Ascending aorta (tissue), 2 donors: ENCODE measurements at regions not wholly inside any gene's neighbourhood (a gene's known extent, or its start where the extent isn't known, plus 50 kb on each side); places are given as distances from the start of the nearest gene placed in this dataset.

Experiments used
- DNase-seq, 2 donors: peaks; one replicate each; pipeline ENCODE4 v3.0.0-alpha.2; 2019; ENCODE audit warnings: low spot score in 2 of 2
- H3K27ac ChIP-seq, 2 donors: fragments of 200-600 bp; sonication (generic); one replicate each; pipeline ENCODE4 v1.5.1; 2016 to 2017; ENCODE audit warnings: mild to moderate bottlenecking in 1 of 2
- H3K27me3 ChIP-seq: fragments of 200-600 bp; sonication (generic); one replicate; pipeline ENCODE4 v1.5.1; 2017
- H3K36me3 ChIP-seq, 2 donors: fragments of 200-600 bp; sonication (generic); one replicate each; pipeline ENCODE4 v1.5.1; 2016
- H3K4me1 ChIP-seq, 2 donors: fragments of 200-600 bp; sonication (generic); one replicate each; pipeline ENCODE4 v1.5.1; 2016 to 2017; ENCODE audit warnings: mild to moderate bottlenecking in 1 of 2
- H3K4me3 ChIP-seq, 2 donors: fragments of 200-600 bp; sonication (generic); one replicate each; pipeline ENCODE4 v1.5.1; 2016 to 2017; ENCODE audit warnings: mild to moderate bottlenecking in 1 of 2
- H3K9me3 ChIP-seq, 2 donors: fragments of 200-600 bp; sonication (generic); one replicate each; pipeline ENCODE4 v1.5.1; 2016
- intact Hi-C: fragments of 100-400 bp; cut with DNase I; formaldehyde crosslinking; loops from one replicate; pipeline ENCODE4 v1.15.1; 2023
- TF ChIP-seq, protein P1 (sequence below), 3 experiments: fragments of 200-600 bp in 2 of 3; fragments of 450-650 bp in 1 of 3; sonication (generic) in 2 of 3; IDR thresholded peaks; one replicate each; pipeline ENCODE4 v1.5.1; 2016 to 2019; ENCODE audit warnings: antibody characterized with exemption in 3 of 3, mild to moderate bottlenecking in 1 of 3, moderate library complexity in 1 of 3

DNA sequence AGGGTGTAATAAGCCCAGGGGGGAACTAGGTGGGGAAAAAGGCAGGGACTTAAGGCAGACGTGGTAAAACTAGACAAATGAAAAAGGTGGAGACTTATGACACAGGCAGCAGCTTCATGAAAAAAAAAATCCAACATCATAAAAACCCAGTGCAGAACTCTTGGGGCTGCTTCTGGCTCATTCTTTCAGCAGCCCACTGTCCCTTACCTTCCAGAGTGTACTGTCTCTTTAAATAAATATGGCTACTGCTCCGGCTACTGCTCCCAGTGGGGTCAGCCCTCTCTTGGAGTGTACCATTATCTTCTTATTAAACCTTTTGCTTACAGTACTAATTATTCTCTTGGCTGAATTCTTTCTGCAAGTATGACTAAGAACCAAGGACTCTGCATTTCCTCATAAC is 699.5 kb downstream of the DSC3 start:
- TF ChIP-seq, protein P1, sequence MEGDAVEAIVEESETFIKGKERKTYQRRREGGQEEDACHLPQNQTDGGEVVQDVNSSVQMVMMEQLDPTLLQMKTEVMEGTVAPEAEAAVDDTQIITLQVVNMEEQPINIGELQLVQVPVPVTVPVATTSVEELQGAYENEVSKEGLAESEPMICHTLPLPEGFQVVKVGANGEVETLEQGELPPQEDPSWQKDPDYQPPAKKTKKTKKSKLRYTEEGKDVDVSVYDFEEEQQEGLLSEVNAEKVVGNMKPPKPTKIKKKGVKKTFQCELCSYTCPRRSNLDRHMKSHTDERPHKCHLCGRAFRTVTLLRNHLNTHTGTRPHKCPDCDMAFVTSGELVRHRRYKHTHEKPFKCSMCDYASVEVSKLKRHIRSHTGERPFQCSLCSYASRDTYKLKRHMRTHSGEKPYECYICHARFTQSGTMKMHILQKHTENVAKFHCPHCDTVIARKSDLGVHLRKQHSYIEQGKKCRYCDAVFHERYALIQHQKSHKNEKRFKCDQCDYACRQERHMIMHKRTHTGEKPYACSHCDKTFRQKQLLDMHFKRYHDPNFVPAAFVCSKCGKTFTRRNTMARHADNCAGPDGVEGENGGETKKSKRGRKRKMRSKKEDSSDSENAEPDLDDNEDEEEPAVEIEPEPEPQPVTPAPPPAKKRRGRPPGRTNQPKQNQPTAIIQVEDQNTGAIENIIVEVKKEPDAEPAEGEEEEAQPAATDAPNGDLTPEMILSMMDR (IDR thresholded peaks at IDR 0.05): no peak
- no peak for DNase-seq
- no peaks in the 10 kb centered on the region for H3K4me1 ChIP-seq
- no peak overlapping the region for H3K27ac ChIP-seq
- no peaks in the 10 kb centered on the region for H3K9me3 ChIP-seq
- H3K36me3 ChIP-seq: no peaks in the 10 kb centered on the region
- intact Hi-C loops: no loop called here
- no peaks in the 10 kb centered on the region for H3K27me3 ChIP-seq
- no peak overlapping the region for H3K4me3 ChIP-seq

GRCh38 chr18:30342675-30343074 is 699.9 kb downstream of the DSC3 start:
- Histone ChIP-seq H3K4me1 (no peaks in the 10 kb centered on the region), H3K36me3 (no peaks in the 10 kb centered on the region), H3K4me3 (no peak overlapping the region), H3K27me3 (no peaks in the 10 kb centered on the region), H3K27ac (no peak overlapping the region), H3K9me3 (no peaks in the 10 kb centered on the region)
- TF ChIP-seq, protein P1 (IDR thresholded peaks at IDR 0.05): no peak
- DNase-seq: no peak
- intact Hi-C loops: no loop called here

DNA sequence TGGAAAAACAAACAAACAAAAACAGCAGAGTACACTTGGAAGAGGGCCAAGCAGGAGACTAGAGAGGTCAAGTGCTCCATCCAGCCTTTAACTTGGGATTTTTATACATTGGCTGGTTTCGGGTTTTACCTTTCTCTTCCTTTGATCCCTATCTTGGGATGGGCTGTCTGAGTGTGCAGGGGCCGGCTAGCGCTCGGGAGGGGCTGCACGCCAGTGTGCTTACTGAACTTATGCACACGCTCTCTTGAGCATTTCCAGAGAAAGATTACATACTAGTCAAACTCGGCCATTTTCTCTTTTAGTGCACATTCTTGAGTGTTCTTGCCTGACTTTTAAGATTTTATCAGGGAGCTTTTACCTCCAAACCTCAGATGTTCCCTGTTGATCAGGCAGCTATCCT is 707.8 kb downstream of the DSC3 start:
- intact Hi-C loops: no loop called here
- H3K36me3 ChIP-seq: no peaks in the 10 kb centered on the region
- no peaks in the 10 kb centered on the region for H3K27me3 ChIP-seq
- no peak for DNase-seq
- no peak overlapping the region for H3K27ac ChIP-seq
- TF ChIP-seq, protein P1 (IDR thresholded peaks at IDR 0.05): no peak
- H3K4me3 ChIP-seq: no peak overlapping the region
- no peaks in the 10 kb centered on the region for H3K9me3 ChIP-seq
- H3K4me1 ChIP-seq: no peaks in the 10 kb centered on the region

DNA sequence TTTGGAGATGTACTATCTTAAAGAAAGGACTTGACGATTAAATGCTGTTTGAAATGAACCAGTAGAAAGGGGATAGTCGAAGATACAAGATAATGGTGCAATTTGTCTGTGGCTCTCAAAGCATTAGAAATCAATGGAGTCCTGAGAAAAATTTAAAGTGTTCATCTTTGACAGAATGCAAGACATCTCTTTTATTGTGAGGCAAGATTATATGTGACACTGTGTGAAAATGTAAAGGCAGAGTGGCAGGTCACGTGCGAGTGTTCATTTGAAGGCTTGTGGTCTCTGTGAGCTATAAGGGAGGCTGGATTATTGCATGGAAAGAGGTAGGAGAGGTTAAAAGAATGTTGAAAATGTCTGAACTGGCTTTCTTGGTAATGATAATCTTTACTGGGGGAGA is 709.2 kb downstream of the DSC3 start:
- TF ChIP-seq, protein P1 (IDR thresholded peaks at IDR 0.05): no peak
- no peak overlapping the region for H3K27ac ChIP-seq
- no peaks in the 10 kb centered on the region for H3K27me3 ChIP-seq
- no peak overlapping the region for H3K4me3 ChIP-seq
- intact Hi-C loops: no loop called here
- no peaks in the 10 kb centered on the region for H3K9me3 ChIP-seq
- no peaks in the 10 kb centered on the region for H3K36me3 ChIP-seq
- no peak for DNase-seq
- H3K4me1 ChIP-seq: no peaks in the 10 kb centered on the region

GRCh38 chr18:30328839-30329238 is 713.7 kb downstream of the DSC3 start:
- Histone ChIP-seq H3K4me1 (no peaks in the 10 kb centered on the region), H3K27me3 (no peaks in the 10 kb centered on the region), H3K4me3 (no peak overlapping the region), H3K36me3 (no peaks in the 10 kb centered on the region), H3K27ac (no peak overlapping the region), H3K9me3 (no peaks in the 10 kb centered on the region)
- no peak for DNase-seq
- TF ChIP-seq, protein P1 (IDR thresholded peaks at IDR 0.05): no peak
- intact Hi-C loops: no loop called here

DNA sequence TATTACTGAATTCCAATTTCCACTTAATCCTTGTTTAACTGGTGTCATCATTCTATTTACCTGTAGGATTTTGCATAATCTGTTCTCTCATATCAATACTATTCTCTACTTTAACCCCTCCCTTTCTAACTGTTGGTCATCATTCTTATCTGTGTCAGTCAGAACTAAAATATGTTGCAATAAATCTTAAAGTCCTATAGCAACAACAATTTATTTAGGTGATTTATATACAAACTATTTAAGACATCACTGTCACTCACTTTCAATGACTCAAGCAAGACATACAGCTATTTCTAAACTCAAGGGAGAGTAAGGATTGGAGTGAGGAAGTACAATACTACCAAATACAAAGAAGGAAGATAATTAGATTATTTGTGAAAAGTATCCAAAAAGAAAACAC is 740.4 kb downstream of the DSC3 start:
- no peaks in the 10 kb centered on the region for H3K36me3 ChIP-seq
- TF ChIP-seq, protein P1 (IDR thresholded peaks at IDR 0.05): no peak
- no peaks in the 10 kb centered on the region for H3K9me3 ChIP-seq
- H3K27ac ChIP-seq: no peak overlapping the region
- H3K4me1 ChIP-seq: no peaks in the 10 kb centered on the region
- DNase-seq: no peak
- no peaks in the 10 kb centered on the region for H3K27me3 ChIP-seq
- intact Hi-C loops: no loop called here
- no peak overlapping the region for H3K4me3 ChIP-seq
